Osteocyte (in vitro differentiated cells): ENCODE measurements at regions not wholly inside any gene's neighbourhood (a gene's known extent, or its start where the extent isn't known, plus 50 kb on each side); places are given as distances from the start of the nearest gene placed in this dataset.

Experiments
- DNase-seq: peaks from one replicate; pipeline ENCODE4 v3.0.0; 2021; ENCODE audit warnings: mixed read lengths; ENCODE audit not compliant: unreplicated experiment; ENCODE audit errors: extremely low spot score
- H3K27ac Mint-ChIP-seq: one replicate; pipeline ENCODE4 v1.8.0; 2021; ENCODE audit warnings: mild to moderate bottlenecking, mixed read lengths; ENCODE audit not compliant: unreplicated experiment
- H3K27me3 Mint-ChIP-seq: one replicate; pipeline ENCODE4 v1.8.0; 2021; ENCODE audit warnings: mixed read lengths; ENCODE audit not compliant: unreplicated experiment
- H3K36me3 Mint-ChIP-seq: one replicate; pipeline ENCODE4 v1.8.0; 2021; ENCODE audit warnings: mixed read lengths; ENCODE audit not compliant: unreplicated experiment
- H3K4me1 Mint-ChIP-seq: one replicate; pipeline ENCODE4 v1.8.0; 2021; ENCODE audit warnings: mixed read lengths; ENCODE audit not compliant: unreplicated experiment
- H3K4me3 Mint-ChIP-seq: one replicate; pipeline ENCODE4 v1.8.0; 2021; ENCODE audit warnings: mild to moderate bottlenecking, moderate library complexity, mixed read lengths; ENCODE audit not compliant: unreplicated experiment
- H3K9me3 Mint-ChIP-seq: one replicate; pipeline ENCODE4 v1.8.0; 2021; ENCODE audit warnings: mixed read lengths; ENCODE audit not compliant: unreplicated experiment
- TF ChIP-seq, protein P1 (sequence below): fragments of 200-600 bp; sonication (generic); IDR thresholded peaks from 2 replicates; pipeline ENCODE4 v1.5.0; 2021; ENCODE audit warnings: antibody characterized with exemption, mild to moderate bottlenecking, moderate library complexity

DNA sequence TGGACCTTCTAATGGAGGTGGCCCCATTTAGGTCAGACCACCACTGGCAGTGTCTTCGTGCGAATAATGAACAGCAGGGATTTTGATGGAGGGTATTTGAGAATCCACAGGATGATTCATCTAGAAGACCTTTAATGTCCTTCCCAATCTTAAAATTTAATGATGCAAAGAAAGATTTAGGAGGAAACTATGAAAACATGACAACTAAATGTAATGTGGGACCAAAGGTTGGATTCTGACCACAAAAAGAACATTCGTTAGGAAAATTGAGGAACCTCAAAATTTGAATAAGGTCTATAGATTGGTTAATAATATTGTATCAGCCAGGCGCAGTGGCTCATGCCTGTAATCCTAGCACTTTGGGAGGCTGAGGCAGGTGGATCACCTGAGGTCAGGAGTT lies 78.2 kb upstream of the TMPO start:
- H3K27me3 Mint-ChIP-seq = no peaks in the 10 kb centered on the region
- peaks cover 16% of the 10 kb centered on the region for H3K9me3 Mint-ChIP-seq
- H3K4me1 Mint-ChIP-seq = peaks cover 18% of the 10 kb centered on the region
- DNase-seq = no peak
- no peaks in the 10 kb centered on the region for H3K36me3 Mint-ChIP-seq
- TF ChIP-seq, protein P1, sequence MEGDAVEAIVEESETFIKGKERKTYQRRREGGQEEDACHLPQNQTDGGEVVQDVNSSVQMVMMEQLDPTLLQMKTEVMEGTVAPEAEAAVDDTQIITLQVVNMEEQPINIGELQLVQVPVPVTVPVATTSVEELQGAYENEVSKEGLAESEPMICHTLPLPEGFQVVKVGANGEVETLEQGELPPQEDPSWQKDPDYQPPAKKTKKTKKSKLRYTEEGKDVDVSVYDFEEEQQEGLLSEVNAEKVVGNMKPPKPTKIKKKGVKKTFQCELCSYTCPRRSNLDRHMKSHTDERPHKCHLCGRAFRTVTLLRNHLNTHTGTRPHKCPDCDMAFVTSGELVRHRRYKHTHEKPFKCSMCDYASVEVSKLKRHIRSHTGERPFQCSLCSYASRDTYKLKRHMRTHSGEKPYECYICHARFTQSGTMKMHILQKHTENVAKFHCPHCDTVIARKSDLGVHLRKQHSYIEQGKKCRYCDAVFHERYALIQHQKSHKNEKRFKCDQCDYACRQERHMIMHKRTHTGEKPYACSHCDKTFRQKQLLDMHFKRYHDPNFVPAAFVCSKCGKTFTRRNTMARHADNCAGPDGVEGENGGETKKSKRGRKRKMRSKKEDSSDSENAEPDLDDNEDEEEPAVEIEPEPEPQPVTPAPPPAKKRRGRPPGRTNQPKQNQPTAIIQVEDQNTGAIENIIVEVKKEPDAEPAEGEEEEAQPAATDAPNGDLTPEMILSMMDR = no peak
- H3K27ac Mint-ChIP-seq = no peak overlapping the region
- H3K4me3 Mint-ChIP-seq = no peak overlapping the region

DNA sequence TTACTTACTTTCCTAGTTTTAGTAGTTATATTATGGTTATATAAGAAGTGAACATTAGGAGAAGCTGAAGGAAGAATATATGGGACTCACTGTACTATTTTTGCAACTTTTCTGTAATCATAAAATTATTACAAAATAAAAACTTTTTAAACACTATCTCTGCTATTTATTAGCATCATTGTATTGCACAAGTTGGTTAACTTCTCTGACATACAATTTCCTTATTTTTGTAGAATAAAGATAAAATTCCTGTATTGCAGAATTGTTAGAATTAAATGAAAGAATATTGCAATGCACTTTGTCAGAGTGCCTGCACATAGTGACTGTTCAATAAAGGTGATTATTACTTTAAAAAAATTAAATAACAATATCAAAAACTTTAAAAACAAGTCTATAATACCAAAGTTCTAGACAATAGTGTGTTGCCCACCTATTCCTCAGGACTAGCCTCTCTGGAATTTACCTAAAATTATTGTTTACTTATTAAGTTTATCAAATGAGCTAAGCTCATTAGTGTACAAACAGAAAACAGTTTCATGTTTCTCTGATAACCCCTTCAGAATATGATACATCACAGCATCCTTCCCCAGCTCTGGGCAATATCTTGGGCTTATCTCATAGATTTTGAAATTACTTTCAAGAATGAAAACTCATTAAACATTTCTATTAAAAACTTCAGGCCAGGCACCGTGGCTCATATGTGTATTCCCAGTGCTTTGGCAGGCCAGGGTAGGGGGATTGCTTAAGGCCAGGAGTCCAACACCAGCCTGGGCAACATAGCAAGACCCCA lies 77.4 kb upstream of the TMPO start:
- no peaks in the 10 kb centered on the region for H3K36me3 Mint-ChIP-seq
- H3K27ac Mint-ChIP-seq = no peak overlapping the region
- peaks cover 18% of the 10 kb centered on the region for H3K4me1 Mint-ChIP-seq
- no peaks in the 10 kb centered on the region for H3K27me3 Mint-ChIP-seq
- H3K4me3 Mint-ChIP-seq = no peak overlapping the region
- DNase-seq = no peak
- TF ChIP-seq, protein P1 = no peak
- peaks cover 16% of the 10 kb centered on the region for H3K9me3 Mint-ChIP-seq

GRCh38 chr12:98438656-98439230 lies 76.6 kb upstream of the TMPO start:
- no peaks in the 10 kb centered on the region for H3K27me3 Mint-ChIP-seq
- TF ChIP-seq, protein P1 = no peak
- peaks cover 18% of the 10 kb centered on the region for H3K4me1 Mint-ChIP-seq
- peaks cover 16% of the 10 kb centered on the region for H3K9me3 Mint-ChIP-seq
- H3K4me3 Mint-ChIP-seq = no peak overlapping the region
- no peaks in the 10 kb centered on the region for H3K36me3 Mint-ChIP-seq
- no peak for DNase-seq
- no peak overlapping the region for H3K27ac Mint-ChIP-seq

- peaks cover 18% of the 10 kb centered on the region for H3K4me1 Mint-ChIP-seq
- TF ChIP-seq, protein P1 = no peak
- H3K9me3 Mint-ChIP-seq = peaks cover 14% of the 10 kb centered on the region
- H3K27ac Mint-ChIP-seq = peak overlapping the region; percentile 75
- no peak for DNase-seq
- H3K36me3 Mint-ChIP-seq = no peaks in the 10 kb centered on the region
- H3K27me3 Mint-ChIP-seq = no peaks in the 10 kb centered on the region
- H3K4me3 Mint-ChIP-seq = no peak overlapping the region
Measured at GRCh38 chr12:98439471-98439951, 75.9 kb upstream of the TMPO start.

- Mint-ChIP-seq H3K27ac (peak overlapping the region; percentile 75), H3K4me1 (peaks cover 18% of the 10 kb centered on the region), H3K27me3 (no peaks in the 10 kb centered on the region), H3K4me3 (no peak overlapping the region), H3K36me3 (no peaks in the 10 kb centered on the region), H3K9me3 (peaks cover 8% of the 10 kb centered on the region)
- no peak for DNase-seq
- TF ChIP-seq, protein P1 = no peak
Measured at GRCh38 chr12:98439981-98440581, 75.3 kb upstream of the TMPO start.
